PC-3 (cell line): ENCODE measurements at regions not wholly inside any gene's neighbourhood (a gene's known extent, or its start where the extent isn't known, plus 50 kb on each side); places are given as distances from the start of the nearest gene placed in this dataset.

Source experiments
- EZH2 ChIP-seq: fragments of 300-600 bp; sonication (generic); IDR thresholded peaks from one replicate; pipeline ENCODE4 v1.6.1; 2017; ENCODE audit warnings: antibody characterized with exemption, mild to moderate bottlenecking, low read length; ENCODE audit not compliant: unreplicated experiment
- EZH2phosphoT487 ChIP-seq: fragments of 300-600 bp; sonication (generic); IDR thresholded peaks from 2 replicates; pipeline ENCODE4 v1.6.1; 2018; ENCODE audit warnings: mild to moderate bottlenecking, antibody characterized with exemption, low read length, borderline replicate concordance
- TF ChIP-seq, protein P1 (sequence below): fragments of 300-600 bp; sonication (generic); conservative IDR thresholded peaks from 2 replicates; pipeline ENCODE4 v1.5.1; 2017; ENCODE audit warnings: antibody characterized with exemption, low read depth, mild to moderate bottlenecking, low read length

DNA sequence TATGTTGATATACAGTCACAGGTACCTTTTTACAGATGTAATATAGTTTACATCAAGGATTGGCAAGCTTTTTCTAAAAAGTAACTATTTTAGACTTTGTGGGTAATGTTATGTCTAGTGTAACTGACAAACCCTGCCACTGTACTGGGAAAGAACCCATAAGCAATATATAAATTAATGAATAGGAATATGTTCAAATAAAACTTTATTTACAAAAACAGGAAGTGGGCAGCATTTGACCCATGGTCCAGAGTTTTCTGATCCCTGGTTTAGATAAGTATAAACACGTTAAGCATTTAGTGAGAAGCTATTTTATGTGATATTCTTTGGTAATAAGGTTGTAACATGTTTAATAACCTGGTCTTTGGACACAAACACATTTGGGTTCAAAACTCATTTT lies 915.2 kb upstream of the ROBO1 start:
- TF ChIP-seq, protein P1, sequence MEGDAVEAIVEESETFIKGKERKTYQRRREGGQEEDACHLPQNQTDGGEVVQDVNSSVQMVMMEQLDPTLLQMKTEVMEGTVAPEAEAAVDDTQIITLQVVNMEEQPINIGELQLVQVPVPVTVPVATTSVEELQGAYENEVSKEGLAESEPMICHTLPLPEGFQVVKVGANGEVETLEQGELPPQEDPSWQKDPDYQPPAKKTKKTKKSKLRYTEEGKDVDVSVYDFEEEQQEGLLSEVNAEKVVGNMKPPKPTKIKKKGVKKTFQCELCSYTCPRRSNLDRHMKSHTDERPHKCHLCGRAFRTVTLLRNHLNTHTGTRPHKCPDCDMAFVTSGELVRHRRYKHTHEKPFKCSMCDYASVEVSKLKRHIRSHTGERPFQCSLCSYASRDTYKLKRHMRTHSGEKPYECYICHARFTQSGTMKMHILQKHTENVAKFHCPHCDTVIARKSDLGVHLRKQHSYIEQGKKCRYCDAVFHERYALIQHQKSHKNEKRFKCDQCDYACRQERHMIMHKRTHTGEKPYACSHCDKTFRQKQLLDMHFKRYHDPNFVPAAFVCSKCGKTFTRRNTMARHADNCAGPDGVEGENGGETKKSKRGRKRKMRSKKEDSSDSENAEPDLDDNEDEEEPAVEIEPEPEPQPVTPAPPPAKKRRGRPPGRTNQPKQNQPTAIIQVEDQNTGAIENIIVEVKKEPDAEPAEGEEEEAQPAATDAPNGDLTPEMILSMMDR = no peak
- no peak for TF ChIP-seq EZH2
- TF ChIP-seq EZH2phosphoT487 = no peak
